Fibroblast of skin of abdomen (primary cell): ENCODE measurements at regions not wholly inside any gene's neighbourhood (a gene's known extent, or its start where the extent isn't known, plus 50 kb on each side); places are given as distances from the start of the nearest gene placed in this dataset.

Source experiments
- DNase-seq: peaks from one replicate; pipeline ENCODE4 v3.0.0-alpha.2; 2013

- DNase-seq = no peak
Measured at GRCh38 chr15:53009093-53009492, 219.0 kb upstream of the ONECUT1 start.

GRCh38 chr15:53000409-53000808 lies 210.3 kb upstream of the ONECUT1 start:
- DNase-seq = no peak

GRCh38 chr15:52997123-52997522 lies 207.0 kb upstream of the ONECUT1 start:
- no peak for DNase-seq

- DNase-seq = no peak
Measured at GRCh38 chr15:52994290-52994689, 204.2 kb upstream of the ONECUT1 start.

GRCh38 chr15:52984507-52984906 lies 194.4 kb upstream of the ONECUT1 start:
- no peak for DNase-seq

GRCh38 chr15:52980446-52980845 lies 190.3 kb upstream of the ONECUT1 start:
- DNase-seq = no peak

- no peak for DNase-seq
Measured at GRCh38 chr15:52976516-52977075, 186.5 kb upstream of the ONECUT1 start.

GRCh38 chr15:52975941-52976449 lies 185.9 kb upstream of the ONECUT1 start:
- DNase-seq = no peak

GRCh38 chr15:52963865-52964264 lies 173.7 kb upstream of the ONECUT1 start:
- DNase-seq = no peak

- DNase-seq = no peak
Measured at GRCh38 chr15:52960283-52960682, 170.1 kb upstream of the ONECUT1 start.

GRCh38 chr15:52943746-52944145 lies 153.6 kb upstream of the ONECUT1 start:
- no peak for DNase-seq

- no peak for DNase-seq
Measured at GRCh38 chr15:52936489-52936888, 146.4 kb upstream of the ONECUT1 start.

GRCh38 chr15:52925130-52925529 lies 135.0 kb upstream of the ONECUT1 start:
- DNase-seq = no peak

- no peak for DNase-seq
Measured at GRCh38 chr15:52924630-52925029, 134.5 kb upstream of the ONECUT1 start.

- no peak for DNase-seq
Measured at GRCh38 chr15:52923626-52924025, 133.5 kb upstream of the ONECUT1 start.

- DNase-seq = no peak
Measured at GRCh38 chr15:52922871-52923270, 132.7 kb upstream of the ONECUT1 start.

GRCh38 chr15:52912172-52912571 lies 122.0 kb upstream of the ONECUT1 start:
- DNase-seq = no peak

- no peak for DNase-seq
Measured at GRCh38 chr15:52893338-52893737, 103.2 kb upstream of the ONECUT1 start.

- DNase-seq = no peak
Measured at GRCh38 chr15:52879904-52880303, 89.8 kb upstream of the ONECUT1 start.

- no peak for DNase-seq
Measured at GRCh38 chr15:52879145-52879544, 89.0 kb upstream of the ONECUT1 start.

GRCh38 chr15:52876991-52877663 lies 87.0 kb upstream of the ONECUT1 start:
- DNase-seq = no peak

GRCh38 chr15:52872036-52872818 lies 82.1 kb upstream of the ONECUT1 start:
- no peak for DNase-seq

GRCh38 chr15:52870015-52870414 lies 79.9 kb upstream of the ONECUT1 start:
- DNase-seq = no peak

- DNase-seq = no peak
Measured at GRCh38 chr15:52866698-52867097, 76.6 kb upstream of the ONECUT1 start.
